ENCODE measurements at regions not wholly inside any gene's neighbourhood (a gene's known extent, or its start where the extent isn't known, plus 50 kb on each side); places are given as distances from the start of the nearest gene placed in this dataset.

DNA sequence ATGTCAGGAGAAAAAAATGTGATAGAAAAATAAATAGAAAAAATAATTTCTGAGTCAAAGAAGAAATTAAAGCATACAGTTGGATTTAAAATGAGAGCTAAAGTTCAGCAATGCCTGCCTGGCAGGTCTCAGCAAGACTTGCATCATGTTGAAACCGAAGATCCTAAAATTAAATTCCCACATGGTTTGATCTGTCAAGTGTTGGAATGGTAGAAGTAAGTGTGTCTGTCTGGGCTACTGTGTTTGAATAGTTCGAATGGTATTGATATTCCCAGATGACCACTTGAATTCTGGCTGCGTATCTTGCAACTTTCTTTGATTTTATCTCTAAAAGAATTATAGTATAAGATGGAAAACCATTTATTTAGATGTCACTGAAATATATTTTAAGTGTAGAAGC is 1349.6 kb downstream of the EPHA7 start:
- TF ChIP-seq, protein P1, sequence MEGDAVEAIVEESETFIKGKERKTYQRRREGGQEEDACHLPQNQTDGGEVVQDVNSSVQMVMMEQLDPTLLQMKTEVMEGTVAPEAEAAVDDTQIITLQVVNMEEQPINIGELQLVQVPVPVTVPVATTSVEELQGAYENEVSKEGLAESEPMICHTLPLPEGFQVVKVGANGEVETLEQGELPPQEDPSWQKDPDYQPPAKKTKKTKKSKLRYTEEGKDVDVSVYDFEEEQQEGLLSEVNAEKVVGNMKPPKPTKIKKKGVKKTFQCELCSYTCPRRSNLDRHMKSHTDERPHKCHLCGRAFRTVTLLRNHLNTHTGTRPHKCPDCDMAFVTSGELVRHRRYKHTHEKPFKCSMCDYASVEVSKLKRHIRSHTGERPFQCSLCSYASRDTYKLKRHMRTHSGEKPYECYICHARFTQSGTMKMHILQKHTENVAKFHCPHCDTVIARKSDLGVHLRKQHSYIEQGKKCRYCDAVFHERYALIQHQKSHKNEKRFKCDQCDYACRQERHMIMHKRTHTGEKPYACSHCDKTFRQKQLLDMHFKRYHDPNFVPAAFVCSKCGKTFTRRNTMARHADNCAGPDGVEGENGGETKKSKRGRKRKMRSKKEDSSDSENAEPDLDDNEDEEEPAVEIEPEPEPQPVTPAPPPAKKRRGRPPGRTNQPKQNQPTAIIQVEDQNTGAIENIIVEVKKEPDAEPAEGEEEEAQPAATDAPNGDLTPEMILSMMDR (IDR thresholded peaks at IDR 0.05): no peak
- Mint-ChIP-seq H3K36me3 (ENCODE audit: unreplicated experiment) (no peaks in the 10 kb centered on the region), H3K9me3 (ENCODE audit: unreplicated experiment) (no peaks in the 10 kb centered on the region), H3K4me1 (ENCODE audit: unreplicated experiment) (peaks cover 14% of the 10 kb centered on the region), H3K4me3 (ENCODE audit: unreplicated experiment) (no peak overlapping the region), H3K27ac (ENCODE audit: unreplicated experiment) (no peak overlapping the region), H3K27me3 (ENCODE audit: unreplicated experiment) (no peaks in the 10 kb centered on the region)
- DNase-seq (ENCODE audit: extremely low spot score, unreplicated experiment): no peak

DNA sequence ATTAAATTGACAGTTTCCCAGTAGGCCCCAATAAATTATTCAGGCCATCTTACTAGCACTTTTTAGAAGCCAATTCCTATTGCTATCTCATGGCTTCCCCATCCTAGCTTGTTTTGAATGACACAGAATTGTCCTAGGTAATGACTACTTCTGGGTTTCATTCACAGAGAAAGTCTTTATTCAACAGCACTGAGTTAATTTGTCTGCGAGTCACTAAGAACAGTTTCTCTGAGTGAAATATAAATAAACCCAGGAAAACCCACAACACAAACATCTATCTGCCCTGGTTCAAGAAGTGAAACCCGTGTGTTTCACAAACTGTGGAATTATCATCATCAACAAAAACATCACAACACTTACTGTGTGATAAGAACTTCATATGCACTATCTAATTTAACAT is 1366.8 kb downstream of the EPHA7 start:
- Mint-ChIP-seq H3K27ac (ENCODE audit: unreplicated experiment) (no peak overlapping the region), H3K27me3 (ENCODE audit: unreplicated experiment) (no peaks in the 10 kb centered on the region), H3K4me1 (ENCODE audit: unreplicated experiment) (peaks cover 4% of the 10 kb centered on the region), H3K4me3 (ENCODE audit: unreplicated experiment) (no peak overlapping the region), H3K9me3 (ENCODE audit: unreplicated experiment) (no peaks in the 10 kb centered on the region), H3K36me3 (ENCODE audit: unreplicated experiment) (no peaks in the 10 kb centered on the region)
- no peak for DNase-seq (ENCODE audit: extremely low spot score, unreplicated experiment)
- TF ChIP-seq, protein P1 (IDR thresholded peaks at IDR 0.05): no peak

DNA sequence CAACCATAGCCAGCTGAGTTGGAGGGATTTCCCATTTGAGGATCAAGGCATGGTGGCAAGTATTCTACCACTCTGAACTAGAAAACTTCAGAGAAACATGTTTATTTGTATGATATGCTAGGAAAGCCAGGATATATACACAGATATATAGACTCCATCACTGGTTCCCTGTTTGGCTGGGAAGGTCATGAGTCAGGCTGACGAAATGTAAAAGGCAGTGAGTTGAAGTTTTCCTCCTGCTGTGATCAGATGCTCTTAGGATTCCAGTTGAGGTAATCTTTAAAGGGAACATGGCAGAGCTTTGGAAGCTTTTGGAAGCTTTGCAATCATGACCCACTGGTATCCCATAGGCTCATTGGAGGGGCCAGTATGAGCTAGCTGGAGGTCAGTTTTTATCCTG is 1369.1 kb downstream of the EPHA7 start:
- Mint-ChIP-seq H3K4me3 (ENCODE audit: unreplicated experiment) (no peak overlapping the region), H3K27ac (ENCODE audit: unreplicated experiment) (no peak overlapping the region), H3K9me3 (ENCODE audit: unreplicated experiment) (no peaks in the 10 kb centered on the region), H3K27me3 (ENCODE audit: unreplicated experiment) (no peaks in the 10 kb centered on the region), H3K36me3 (ENCODE audit: unreplicated experiment) (no peaks in the 10 kb centered on the region), H3K4me1 (ENCODE audit: unreplicated experiment) (peaks cover 4% of the 10 kb centered on the region)
- TF ChIP-seq, protein P1 (IDR thresholded peaks at IDR 0.05): no peak
- no peak for DNase-seq (ENCODE audit: extremely low spot score, unreplicated experiment)

DNA sequence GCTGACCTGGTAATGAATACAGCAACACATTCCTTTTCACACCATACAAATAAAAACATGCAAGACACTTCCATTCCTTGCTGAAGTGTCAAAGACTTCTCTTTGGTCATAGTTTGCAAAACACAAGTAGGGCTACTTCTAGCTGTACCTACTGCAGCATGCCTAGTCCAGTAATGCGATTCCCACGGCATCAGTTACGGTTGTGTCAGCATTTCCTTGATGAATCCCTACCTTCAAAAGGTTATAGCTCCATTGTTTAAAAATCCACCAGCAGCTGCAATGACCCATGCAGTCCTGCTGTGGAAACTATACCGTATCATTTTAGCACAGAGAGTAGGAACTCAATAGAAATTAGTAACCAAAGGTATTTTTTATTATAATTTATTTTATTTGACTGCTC is 1371.5 kb downstream of the EPHA7 start:
- H3K27me3 Mint-ChIP-seq (ENCODE audit: unreplicated experiment): no peaks in the 10 kb centered on the region
- no peak overlapping the region for H3K27ac Mint-ChIP-seq (ENCODE audit: unreplicated experiment)

DNA sequence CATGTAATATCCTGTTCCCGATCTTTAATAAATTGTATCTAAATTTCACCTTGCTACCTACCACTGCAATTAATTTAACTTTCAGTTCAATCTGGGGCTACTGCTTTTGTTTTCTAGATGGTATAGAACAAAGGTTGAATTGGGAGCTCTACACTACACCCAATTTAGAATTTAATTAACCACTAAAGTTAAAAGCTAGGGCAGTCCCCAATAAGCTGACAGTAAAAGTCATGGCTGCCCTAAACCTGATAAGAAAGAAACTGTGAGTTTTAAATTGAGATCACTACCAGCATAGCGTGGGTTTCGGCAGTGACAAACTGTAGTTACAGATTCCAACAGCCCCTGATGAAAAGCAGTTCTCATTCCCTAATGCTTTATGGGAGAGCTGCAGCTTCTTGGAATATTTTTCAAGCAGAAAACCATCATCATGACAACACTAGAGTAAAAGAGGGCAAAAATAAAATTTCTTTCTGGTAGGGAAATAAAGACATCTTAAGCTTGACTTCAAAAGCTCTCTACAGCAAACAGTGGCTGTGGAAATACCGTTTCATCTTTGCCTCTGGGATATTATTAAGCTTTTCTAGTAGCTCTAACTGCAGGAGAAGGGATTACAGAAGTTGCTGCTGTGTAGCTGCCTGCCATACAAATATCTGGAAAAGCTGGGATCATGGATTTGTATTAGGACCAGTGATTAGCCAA is 1372.1 kb downstream of the EPHA7 start:
- no peak overlapping the region for H3K4me3 Mint-ChIP-seq (ENCODE audit: unreplicated experiment)
- TF ChIP-seq, protein P1 (IDR thresholded peaks at IDR 0.05): no peak
- peaks cover 15% of the 10 kb centered on the region for H3K4me1 Mint-ChIP-seq (ENCODE audit: unreplicated experiment)
- H3K36me3 Mint-ChIP-seq (ENCODE audit: unreplicated experiment): no peaks in the 10 kb centered on the region
- no peak overlapping the region for H3K27ac Mint-ChIP-seq (ENCODE audit: unreplicated experiment)
- H3K27me3 Mint-ChIP-seq (ENCODE audit: unreplicated experiment): no peaks in the 10 kb centered on the region
- H3K9me3 Mint-ChIP-seq (ENCODE audit: unreplicated experiment): no peaks in the 10 kb centered on the region
- DNase-seq (ENCODE audit: extremely low spot score, unreplicated experiment): no peak

More for the DNA sequence above, 1371.5 kb downstream of the EPHA7 start:
- Mint-ChIP-seq H3K36me3 (ENCODE audit: unreplicated experiment) (no peaks in the 10 kb centered on the region), H3K4me1 (ENCODE audit: unreplicated experiment) (peaks cover 14% of the 10 kb centered on the region), H3K4me3 (ENCODE audit: unreplicated experiment) (no peak overlapping the region), H3K9me3 (ENCODE audit: unreplicated experiment) (no peaks in the 10 kb centered on the region)
- TF ChIP-seq, protein P1 (IDR thresholded peaks at IDR 0.05): no peak
- DNase-seq (ENCODE audit: extremely low spot score, unreplicated experiment): no peak

Data from osteocyte (in vitro differentiated cells).